Vagina (tissue), 2 donors: ENCODE measurements at regions not wholly inside any gene's neighbourhood (a gene's known extent, or its start where the extent isn't known, plus 50 kb on each side); places are given as distances from the start of the nearest gene placed in this dataset.

Source experiments
- POLR2A ChIP-seq, 2 donors: fragments of 450-650 bp; IDR thresholded peaks; one replicate each; pipeline ENCODE4 v1.6.1; 2017; ENCODE audit warnings: antibody characterized with exemption in 2 of 2, mild to moderate bottlenecking in 2 of 2, moderate library complexity in 2 of 2
- TF ChIP-seq, protein P1 (sequence below), 3 experiments: fragments of 450-650 bp in 2 of 3; fragments of 200-600 bp in 1 of 3; sonication (generic) in 1 of 3; IDR thresholded peaks; one replicate each; pipeline ENCODE4 v1.5.1; 2017 to 2019; ENCODE audit warnings: antibody characterized with exemption in 3 of 3, mild to moderate bottlenecking in 2 of 3, moderate library complexity in 2 of 3

DNA sequence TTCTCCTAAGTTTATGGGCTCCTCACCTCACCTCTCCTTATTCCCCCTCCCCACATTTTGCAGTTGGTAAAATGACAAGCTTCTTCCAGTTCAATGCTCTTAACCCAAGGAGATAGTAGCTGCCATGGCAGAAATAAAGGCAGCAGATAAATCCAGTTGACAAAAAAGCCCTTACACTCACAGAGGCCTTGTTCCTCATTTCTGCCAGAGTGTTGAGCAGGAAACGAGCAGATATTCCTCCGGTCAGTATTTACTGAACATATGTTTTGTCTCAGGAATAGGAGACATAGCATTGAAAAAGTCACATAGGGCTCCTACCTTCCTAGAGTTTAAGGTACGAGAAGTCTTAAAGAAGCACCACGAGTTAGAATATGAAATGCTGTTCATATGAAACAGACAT lies 493.7 kb upstream of the TNP1 start:
- TF ChIP-seq, protein P1, sequence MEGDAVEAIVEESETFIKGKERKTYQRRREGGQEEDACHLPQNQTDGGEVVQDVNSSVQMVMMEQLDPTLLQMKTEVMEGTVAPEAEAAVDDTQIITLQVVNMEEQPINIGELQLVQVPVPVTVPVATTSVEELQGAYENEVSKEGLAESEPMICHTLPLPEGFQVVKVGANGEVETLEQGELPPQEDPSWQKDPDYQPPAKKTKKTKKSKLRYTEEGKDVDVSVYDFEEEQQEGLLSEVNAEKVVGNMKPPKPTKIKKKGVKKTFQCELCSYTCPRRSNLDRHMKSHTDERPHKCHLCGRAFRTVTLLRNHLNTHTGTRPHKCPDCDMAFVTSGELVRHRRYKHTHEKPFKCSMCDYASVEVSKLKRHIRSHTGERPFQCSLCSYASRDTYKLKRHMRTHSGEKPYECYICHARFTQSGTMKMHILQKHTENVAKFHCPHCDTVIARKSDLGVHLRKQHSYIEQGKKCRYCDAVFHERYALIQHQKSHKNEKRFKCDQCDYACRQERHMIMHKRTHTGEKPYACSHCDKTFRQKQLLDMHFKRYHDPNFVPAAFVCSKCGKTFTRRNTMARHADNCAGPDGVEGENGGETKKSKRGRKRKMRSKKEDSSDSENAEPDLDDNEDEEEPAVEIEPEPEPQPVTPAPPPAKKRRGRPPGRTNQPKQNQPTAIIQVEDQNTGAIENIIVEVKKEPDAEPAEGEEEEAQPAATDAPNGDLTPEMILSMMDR (IDR thresholded peaks at IDR 0.05) = no peak
- no peak for TF ChIP-seq POLR2A (IDR thresholded peaks at IDR 0.05)
